ENCODE measurements at regions not wholly inside any gene's neighbourhood (a gene's known extent, or its start where the extent isn't known, plus 50 kb on each side); places are given as distances from the start of the nearest gene placed in this dataset.

DNA sequence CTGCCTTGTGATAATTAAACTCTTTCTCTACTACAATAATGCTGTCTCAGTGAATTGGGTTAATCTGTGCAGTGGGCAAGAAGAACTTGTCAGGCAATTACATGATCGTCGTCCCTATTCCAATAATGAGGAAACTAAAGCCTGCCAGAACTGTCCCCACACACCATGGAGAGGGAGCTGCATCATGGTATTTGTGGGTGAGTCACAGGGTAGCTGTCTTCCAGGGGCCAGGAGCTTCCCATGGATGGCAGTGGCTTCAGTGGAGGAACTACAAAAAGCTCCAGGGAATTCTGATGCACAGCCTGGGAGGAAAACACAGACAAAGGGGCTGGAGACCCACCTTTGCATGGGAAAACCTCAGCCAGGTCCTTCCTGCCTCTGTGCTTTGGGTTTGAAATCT is 83.3 kb upstream of the C16orf82 start (continued):
- TF ChIP-seq, protein P1, sequence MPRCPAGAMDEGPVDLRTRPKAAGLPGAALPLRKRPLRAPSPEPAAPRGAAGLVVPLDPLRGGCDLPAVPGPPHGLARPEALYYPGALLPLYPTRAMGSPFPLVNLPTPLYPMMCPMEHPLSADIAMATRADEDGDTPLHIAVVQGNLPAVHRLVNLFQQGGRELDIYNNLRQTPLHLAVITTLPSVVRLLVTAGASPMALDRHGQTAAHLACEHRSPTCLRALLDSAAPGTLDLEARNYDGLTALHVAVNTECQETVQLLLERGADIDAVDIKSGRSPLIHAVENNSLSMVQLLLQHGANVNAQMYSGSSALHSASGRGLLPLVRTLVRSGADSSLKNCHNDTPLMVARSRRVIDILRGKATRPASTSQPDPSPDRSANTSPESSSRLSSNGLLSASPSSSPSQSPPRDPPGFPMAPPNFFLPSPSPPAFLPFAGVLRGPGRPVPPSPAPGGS (IDR thresholded peaks at IDR 0.05; ENCODE audit: borderline replicate concordance, insufficient read depth, low read depth, low read length, poor library complexity, severe bottlenecking) = no peak
- TF ChIP-seq SMAD5 (IDR thresholded peaks at IDR 0.05; ENCODE audit: low read depth) = no peak
- TF ChIP-seq SUPT20H (IDR thresholded peaks at IDR 0.05; ENCODE audit: borderline replicate concordance, control insufficient read depth, low read depth, low read length) = no peak
- TF ChIP-seq, protein P2, sequence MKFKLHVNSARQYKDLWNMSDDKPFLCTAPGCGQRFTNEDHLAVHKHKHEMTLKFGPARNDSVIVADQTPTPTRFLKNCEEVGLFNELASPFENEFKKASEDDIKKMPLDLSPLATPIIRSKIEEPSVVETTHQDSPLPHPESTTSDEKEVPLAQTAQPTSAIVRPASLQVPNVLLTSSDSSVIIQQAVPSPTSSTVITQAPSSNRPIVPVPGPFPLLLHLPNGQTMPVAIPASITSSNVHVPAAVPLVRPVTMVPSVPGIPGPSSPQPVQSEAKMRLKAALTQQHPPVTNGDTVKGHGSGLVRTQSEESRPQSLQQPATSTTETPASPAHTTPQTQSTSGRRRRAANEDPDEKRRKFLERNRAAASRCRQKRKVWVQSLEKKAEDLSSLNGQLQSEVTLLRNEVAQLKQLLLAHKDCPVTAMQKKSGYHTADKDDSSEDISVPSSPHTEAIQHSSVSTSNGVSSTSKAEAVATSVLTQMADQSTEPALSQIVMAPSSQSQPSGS (IDR thresholded peaks at IDR 0.05; ENCODE audit: low read length) = no peak
- TF ChIP-seq CBX3 (IDR thresholded peaks at IDR 0.05; ENCODE audit: borderline replicate concordance, low read depth) = no peak
- TF ChIP-seq TCF12 (IDR thresholded peaks at IDR 0.05; ENCODE audit: low read depth, low read length) = no peak
- TF ChIP-seq JUNB (IDR thresholded peaks at IDR 0.05) = no peak

DNA sequence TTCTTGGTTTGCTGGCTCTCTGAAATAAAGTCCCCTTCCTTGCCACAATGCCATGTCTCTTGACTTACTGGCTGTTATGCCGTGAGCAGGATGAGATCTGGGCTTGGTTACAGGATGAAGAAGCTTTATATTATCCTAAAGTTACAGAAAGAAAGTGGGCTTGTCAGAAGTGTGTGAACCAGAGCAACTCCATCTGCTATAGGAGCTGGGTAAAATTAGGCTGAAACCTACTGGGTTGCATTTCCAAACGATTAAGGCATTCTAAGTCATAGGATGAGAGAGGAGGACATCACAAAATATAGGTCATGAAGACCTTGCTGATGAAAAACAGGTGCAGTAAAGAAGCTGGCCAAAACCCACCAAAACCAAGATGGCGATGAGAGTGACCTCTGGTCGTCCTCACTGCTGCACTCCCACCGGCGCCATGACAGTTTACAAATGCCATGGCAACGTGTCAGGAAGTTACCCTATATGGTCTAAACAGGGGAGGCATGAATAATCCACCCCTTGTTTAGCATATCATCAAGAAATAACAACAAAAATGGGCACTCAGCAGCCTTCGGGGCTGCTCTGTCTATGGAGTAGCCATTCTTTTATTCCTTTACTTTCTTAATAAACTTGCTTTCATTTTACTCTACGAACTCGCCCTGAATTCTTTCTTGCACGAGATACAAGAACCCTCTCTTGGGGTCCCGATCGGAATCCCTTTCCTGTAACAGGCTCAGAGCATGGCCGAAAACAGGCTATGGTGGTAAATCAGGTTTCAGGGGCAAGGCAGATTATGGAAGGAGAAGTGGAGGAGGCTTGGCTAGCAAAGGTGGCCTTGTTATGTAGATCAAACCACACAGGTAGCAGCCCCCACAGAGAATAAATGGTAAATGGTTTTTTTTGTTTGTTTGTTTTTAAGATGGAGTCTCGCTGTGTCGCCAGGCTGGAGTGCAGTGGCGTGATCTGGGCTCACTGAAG is 81.3 kb upstream of the C16orf82 start:
- Histone ChIP-seq H2AFZ (ENCODE audit: control insufficient read depth, low read depth, low read length) (no peak overlapping the region), H3K9me3 (replicated peaks; ENCODE audit: control insufficient read depth, insufficient read depth, low read length) (no peaks in the 10 kb centered on the region), H3K9ac (ENCODE audit: control insufficient read depth, insufficient read depth, low read length) (no peak overlapping the region), H3K4me1 (ENCODE audit: control insufficient read depth, insufficient read depth, low read length) (no peaks in the 10 kb centered on the region), H3K4me3 (no peak overlapping the region), H3K4me2 (ENCODE audit: control insufficient read depth, insufficient read depth) (no peak overlapping the region), H3K36me3 (ENCODE audit: control insufficient read depth in 2 of 2, insufficient read depth in 2 of 2, low read length in 1 of 2) (no peaks in the 10 kb centered on the region), H3K79me2 (ENCODE audit: control insufficient read depth, insufficient read depth, low read length) (no peaks in the 10 kb centered on the region), H3K27me3 (replicated peaks in 1 of 2; ENCODE audit: control insufficient read depth in 2 of 2, insufficient read depth in 2 of 2, low read length in 1 of 2) (no peaks in the 10 kb centered on the region; a peak in 2 of 4 replicates), H4K20me1 (ENCODE audit: control insufficient read depth, insufficient read depth) (no peaks in the 10 kb centered on the region), H3K27ac (ENCODE audit: control insufficient read depth, insufficient read depth) (no peak overlapping the region)
- no peak for ATAC-seq
- SMC1A ChIA-PET (ENCODE audit: uncharacterized antibody, unreplicated experiment) = no interaction called here
- BruUV-seq (replicated peaks) = no TSS peak
- no peak for FAIRE-seq
- DNase-seq (ENCODE audit: low read depth, low spot score) = no peak
- RAD21 ChIA-PET (ENCODE audit: unreplicated experiment) = no interaction called here
- WGBS (ENCODE audit: insufficient coverage, insufficient replicate concordance, low lambda C conversion rate, missing lambda C conversion rate) = 15% methylated on average over 17 of the region's 17 CpGs
- intact Hi-C loops (cut with micrococcal nuclease; ENCODE audit: unreplicated experiment) (no loop called here), in situ Hi-C loops (cut with MboI) (no loop called here)
- POLR2A ChIA-PET = no interaction called here
- CTCF ChIA-PET = no interaction called here
- peak; percentile 62; the same call in 1 of the 2 replicates for TF ChIP-seq YY1 (IDR thresholded peaks at IDR 0.05; ENCODE audit: low read depth, low read length)
- peak in 1 of 2 experiments; percentile 36; a peak in 1 of 4 replicates for TF ChIP-seq SRF (IDR thresholded peaks at IDR 0.05; ENCODE audit: low read depth in 2 of 2, low read length in 2 of 2)
- no peak for TF ChIP-seq ESRRA (IDR thresholded peaks at IDR 0.05; ENCODE audit: low read length)
- no peak for TF ChIP-seq CBFB (IDR thresholded peaks at IDR 0.05; ENCODE audit: low read depth)
- TF ChIP-seq, protein P3, sequence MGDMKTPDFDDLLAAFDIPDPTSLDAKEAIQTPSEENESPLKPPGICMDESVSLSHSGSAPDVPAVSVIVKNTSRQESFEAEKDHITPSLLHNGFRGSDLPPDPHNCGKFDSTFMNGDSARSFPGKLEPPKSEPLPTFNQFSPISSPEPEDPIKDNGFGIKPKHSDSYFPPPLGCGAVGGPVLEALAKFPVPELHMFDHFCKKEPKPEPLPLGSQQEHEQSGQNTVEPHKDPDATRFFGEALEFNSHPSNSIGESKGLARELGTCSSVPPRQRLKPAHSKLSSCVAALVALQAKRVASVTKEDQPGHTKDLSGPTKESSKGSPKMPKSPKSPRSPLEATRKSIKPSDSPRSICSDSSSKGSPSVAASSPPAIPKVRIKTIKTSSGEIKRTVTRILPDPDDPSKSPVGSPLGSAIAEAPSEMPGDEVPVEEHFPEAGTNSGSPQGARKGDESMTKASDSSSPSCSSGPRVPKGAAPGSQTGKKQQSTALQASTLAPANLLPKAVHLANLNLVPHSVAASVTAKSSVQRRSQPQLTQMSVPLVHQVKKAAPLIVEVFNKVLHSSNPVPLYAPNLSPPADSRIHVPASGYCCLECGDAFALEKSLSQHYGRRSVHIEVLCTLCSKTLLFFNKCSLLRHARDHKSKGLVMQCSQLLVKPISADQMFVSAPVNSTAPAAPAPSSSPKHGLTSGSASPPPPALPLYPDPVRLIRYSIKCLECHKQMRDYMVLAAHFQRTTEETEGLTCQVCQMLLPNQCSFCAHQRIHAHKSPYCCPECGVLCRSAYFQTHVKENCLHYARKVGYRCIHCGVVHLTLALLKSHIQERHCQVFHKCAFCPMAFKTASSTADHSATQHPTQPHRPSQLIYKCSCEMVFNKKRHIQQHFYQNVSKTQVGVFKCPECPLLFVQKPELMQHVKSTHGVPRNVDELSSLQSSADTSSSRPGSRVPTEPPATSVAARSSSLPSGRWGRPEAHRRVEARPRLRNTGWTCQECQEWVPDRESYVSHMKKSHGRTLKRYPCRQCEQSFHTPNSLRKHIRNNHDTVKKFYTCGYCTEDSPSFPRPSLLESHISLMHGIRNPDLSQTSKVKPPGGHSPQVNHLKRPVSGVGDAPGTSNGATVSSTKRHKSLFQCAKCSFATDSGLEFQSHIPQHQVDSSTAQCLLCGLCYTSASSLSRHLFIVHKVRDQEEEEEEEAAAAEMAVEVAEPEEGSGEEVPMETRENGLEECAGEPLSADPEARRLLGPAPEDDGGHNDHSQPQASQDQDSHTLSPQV (IDR thresholded peaks at IDR 0.05) = no peak
- no peak for TF ChIP-seq RUNX3 (IDR thresholded peaks at IDR 0.05; ENCODE audit: low read length)
- no peak for TF ChIP-seq POLR2AphosphoS5 (IDR thresholded peaks at IDR 0.05; ENCODE audit: low read length)
- no peak for TF ChIP-seq CBX5 (IDR thresholded peaks at IDR 0.05; ENCODE audit: low read depth)
- no peak for TF ChIP-seq CHD1 (IDR thresholded peaks at IDR 0.05; ENCODE audit: low read depth, low read length)
- no peak for TF ChIP-seq IKZF1 (conservative IDR thresholded peaks at IDR 0.05)

Measured in GM12878 (cell line).